Gastrocnemius medialis (tissue), 4 donors: ENCODE measurements at regions not wholly inside any gene's neighbourhood (a gene's known extent, or its start where the extent isn't known, plus 50 kb on each side); places are given as distances from the start of the nearest gene placed in this dataset.

ENCODE experiments used
- ATAC-seq, 2 donors: fragments of 150-250 bp; one replicate each; pipeline ENCODE4 v1.9.1; 2016
- DNase-seq, 2 donors: peaks; one replicate each; pipeline ENCODE4 v3.0.0-alpha.2; 2019
- H3K27ac ChIP-seq, 4 donors: fragments of 200-600 bp; sonication (generic); 1 replicate in 1 of 4; 2 replicates in 3 of 4; pipeline ENCODE4 v1.5.1; 2016 to 2018; ENCODE audit warnings: mild to moderate bottlenecking in 2 of 4, moderate library complexity in 1 of 4
- H3K27me3 ChIP-seq, 3 donors: fragments of 200-600 bp; sonication (generic) in 2 of 3; 1 replicate in 1 of 3; 2 replicates in 2 of 3; pipeline versions ENCODE4 v1.5.1 to v1.6.0; 2016 to 2019; ENCODE audit warnings: mild to moderate bottlenecking in 1 of 3, moderate library complexity in 1 of 3
- H3K36me3 ChIP-seq, 2 donors: fragments of 200-600 bp; sonication (generic) in 1 of 2; one replicate each; pipeline ENCODE4 v1.5.1; 2017 to 2018
- H3K4me1 ChIP-seq, 2 donors: fragments of 200-600 bp; sonication (generic) in 1 of 2; one replicate each; pipeline ENCODE4 v1.5.1; 2016 to 2017; ENCODE audit warnings: mild to moderate bottlenecking in 2 of 2
- H3K4me3 ChIP-seq, 4 donors: fragments of 200-600 bp; sonication (generic) in 3 of 4; 1 replicate in 1 of 4; 2 replicates in 3 of 4; pipeline ENCODE4 v1.5.1; 2016 to 2019; ENCODE audit warnings: mild to moderate bottlenecking in 2 of 4
- H3K9me3 ChIP-seq, 3 donors: fragments of 200-600 bp; sonication (generic) in 2 of 3; 1 replicate in 1 of 3; 2 replicates in 2 of 3; pipeline ENCODE4 v1.5.1; 2016 to 2019
- CTCF ChIP-seq, 5 experiments: fragments of 450-650 bp in 3 of 5; fragments of 200-600 bp in 2 of 5; sonication (generic) in 2 of 5; IDR thresholded peaks in 4 of 5; conservative IDR thresholded peaks in 1 of 5; 1 replicate in 4 of 5; 2 replicates in 1 of 5; pipeline ENCODE4 v1.5.1; 2016 to 2019; ENCODE audit warnings: antibody characterized with exemption in 5 of 5, mild to moderate bottlenecking in 3 of 5, moderate library complexity in 3 of 5
- POLR2A ChIP-seq, 2 donors: fragments of 450-650 bp; IDR thresholded peaks; one replicate each; pipeline ENCODE4 v1.6.1; 2017; ENCODE audit warnings: antibody characterized with exemption in 2 of 2, mild to moderate bottlenecking in 2 of 2, moderate library complexity in 2 of 2
- in situ Hi-C, 4 donors: fragments of 200-750 bp; cut with MboI; loops; one replicate each; pipeline versions ENCODE4 v1.15.0 to v1.8.0; 2017; ENCODE audit warnings: low sequenced_read_pairs in 4 of 4
- intact Hi-C: fragments of 100-400 bp; cut with DNase I; formaldehyde crosslinking; loops from one replicate; pipeline ENCODE4 v1.15.1; 2023; ENCODE audit warnings: low total_unique reads

GRCh38 chr18:78711971-78712370 is 267.6 kb upstream of the SALL3 start:
- DNase-seq, result no peak
- intact Hi-C loops (no loop called here), in situ Hi-C loops (no loop called here)
- no peaks in the 10 kb centered on the region for H3K36me3 ChIP-seq
- no peaks in the 10 kb centered on the region for H3K27me3 ChIP-seq
- no peak overlapping the region for H3K27ac ChIP-seq
- H3K9me3 ChIP-seq, result no peaks in the 10 kb centered on the region
- no peaks in the 10 kb centered on the region for H3K4me1 ChIP-seq
- no peak for ATAC-seq
- TF ChIP-seq POLR2A (IDR thresholded peaks at IDR 0.05) (no peak), CTCF (IDR thresholded peaks at IDR 0.05 in 4 of 5, conservative IDR thresholded peaks at IDR 0.05 in 1 of 5) (no peak)
- no peak overlapping the region for H3K4me3 ChIP-seq

- Histone ChIP-seq H3K4me3 (no peak overlapping the region), H3K27me3 (no peaks in the 10 kb centered on the region), H3K9me3 (no peaks in the 10 kb centered on the region), H3K27ac (no peak overlapping the region), H3K36me3 (no peaks in the 10 kb centered on the region), H3K4me1 (no peaks in the 10 kb centered on the region)
- no peak for TF ChIP-seq CTCF (IDR thresholded peaks at IDR 0.05 in 4 of 5, conservative IDR thresholded peaks at IDR 0.05 in 1 of 5)
- DNase-seq (no peak), ATAC-seq (no peak)
- in situ Hi-C loops, result no loop called here
- intact Hi-C loops, result no loop called here
Measured at GRCh38 chr18:78713069-78713468, 266.5 kb upstream of the SALL3 start.

- ATAC-seq, result no peak
- Histone ChIP-seq H3K4me1 (no peaks in the 10 kb centered on the region), H3K27ac (no peak overlapping the region), H3K27me3 (no peaks in the 10 kb centered on the region), H3K36me3 (no peaks in the 10 kb centered on the region), H3K9me3 (no peaks in the 10 kb centered on the region), H3K4me3 (no peak overlapping the region)
- DNase-seq, result no peak
- in situ Hi-C loops (no loop called here), intact Hi-C loops (no loop called here)
- TF ChIP-seq CTCF (IDR thresholded peaks at IDR 0.05 in 4 of 5, conservative IDR thresholded peaks at IDR 0.05 in 1 of 5) (no peak), POLR2A (IDR thresholded peaks at IDR 0.05) (no peak)
Measured at GRCh38 chr18:78713726-78714125, 265.9 kb upstream of the SALL3 start.

GRCh38 chr18:78716022-78716421 is 263.6 kb upstream of the SALL3 start:
- no peak overlapping the region for H3K27ac ChIP-seq
- ATAC-seq, result no peak
- in situ Hi-C loops (no loop called here), intact Hi-C loops (no loop called here)
- no peak for DNase-seq
- TF ChIP-seq POLR2A (IDR thresholded peaks at IDR 0.05) (no peak), CTCF (IDR thresholded peaks at IDR 0.05 in 4 of 5, conservative IDR thresholded peaks at IDR 0.05 in 1 of 5) (no peak)
- no peaks in the 10 kb centered on the region for H3K4me1 ChIP-seq
- H3K27me3 ChIP-seq, result no peaks in the 10 kb centered on the region
- H3K9me3 ChIP-seq, result no peaks in the 10 kb centered on the region
- no peaks in the 10 kb centered on the region for H3K36me3 ChIP-seq
- no peak overlapping the region for H3K4me3 ChIP-seq

GRCh38 chr18:78716581-78716980 is 263.0 kb upstream of the SALL3 start:
- Histone ChIP-seq H3K36me3 (no peaks in the 10 kb centered on the region), H3K27ac (no peak overlapping the region), H3K4me3 (no peak overlapping the region), H3K9me3 (no peaks in the 10 kb centered on the region), H3K4me1 (no peaks in the 10 kb centered on the region), H3K27me3 (peaks cover 0 to 4% (median under 1%) of the 10 kb centered on the region in 3 donors)
- in situ Hi-C loops, result no loop called here
- DNase-seq, result no peak
- ATAC-seq, result no peak
- TF ChIP-seq CTCF (IDR thresholded peaks at IDR 0.05 in 4 of 5, conservative IDR thresholded peaks at IDR 0.05 in 1 of 5) (no peak), POLR2A (IDR thresholded peaks at IDR 0.05) (no peak)
- intact Hi-C loops, result no loop called here
